Esophagus squamous epithelium (tissue), 4 donors: ENCODE measurements at regions not wholly inside any gene's neighbourhood (a gene's known extent, or its start where the extent isn't known, plus 50 kb on each side); places are given as distances from the start of the nearest gene placed in this dataset.

Experiments
- CTCF ChIP-seq, 6 experiments: fragments of 450-650 bp in 4 of 6; fragments of 200-600 bp in 2 of 6; sonication (generic) in 2 of 6; IDR thresholded peaks; one replicate each; pipeline ENCODE4 v1.5.1; 2016 to 2019; ENCODE audit warnings: antibody characterized with exemption in 6 of 6, mild to moderate bottlenecking in 4 of 6, moderate library complexity in 4 of 6
- POLR2A ChIP-seq, 4 donors: fragments of 450-650 bp; IDR thresholded peaks; one replicate each; pipeline ENCODE4 v1.6.1; 2017; ENCODE audit warnings: antibody characterized with exemption in 4 of 4, mild to moderate bottlenecking in 4 of 4, moderate library complexity in 3 of 4

GRCh38 chr4:32735856-32736590, 2015.9 kb downstream of the PCDH7 start:
- TF ChIP-seq CTCF (IDR thresholded peaks at IDR 0.05) (no peak), POLR2A (IDR thresholded peaks at IDR 0.05) (no peak)
